ENCODE measurements at regions not wholly inside any gene's neighbourhood (a gene's known extent, or its start where the extent isn't known, plus 50 kb on each side); places are given as distances from the start of the nearest gene placed in this dataset.

DNA sequence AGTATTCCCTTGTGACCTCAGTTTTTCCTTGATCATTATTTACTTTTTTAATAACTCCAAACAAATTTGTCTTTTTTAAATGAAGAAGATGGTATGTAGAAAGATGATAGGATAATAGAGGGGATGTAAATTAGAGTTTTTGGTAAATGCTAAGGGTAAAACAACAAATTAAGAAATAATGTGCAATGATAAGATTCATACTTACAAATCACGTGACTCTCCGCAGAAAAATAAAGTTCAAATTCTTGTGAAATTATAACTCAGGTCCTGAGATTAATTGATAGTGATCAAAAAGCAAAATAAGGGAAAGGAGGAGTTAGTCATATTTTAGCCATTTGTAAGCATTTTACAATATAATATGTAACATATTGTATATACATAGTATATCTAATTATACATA is 304.1 kb upstream of the KCNH7 start:
- TF ChIP-seq, protein P1, sequence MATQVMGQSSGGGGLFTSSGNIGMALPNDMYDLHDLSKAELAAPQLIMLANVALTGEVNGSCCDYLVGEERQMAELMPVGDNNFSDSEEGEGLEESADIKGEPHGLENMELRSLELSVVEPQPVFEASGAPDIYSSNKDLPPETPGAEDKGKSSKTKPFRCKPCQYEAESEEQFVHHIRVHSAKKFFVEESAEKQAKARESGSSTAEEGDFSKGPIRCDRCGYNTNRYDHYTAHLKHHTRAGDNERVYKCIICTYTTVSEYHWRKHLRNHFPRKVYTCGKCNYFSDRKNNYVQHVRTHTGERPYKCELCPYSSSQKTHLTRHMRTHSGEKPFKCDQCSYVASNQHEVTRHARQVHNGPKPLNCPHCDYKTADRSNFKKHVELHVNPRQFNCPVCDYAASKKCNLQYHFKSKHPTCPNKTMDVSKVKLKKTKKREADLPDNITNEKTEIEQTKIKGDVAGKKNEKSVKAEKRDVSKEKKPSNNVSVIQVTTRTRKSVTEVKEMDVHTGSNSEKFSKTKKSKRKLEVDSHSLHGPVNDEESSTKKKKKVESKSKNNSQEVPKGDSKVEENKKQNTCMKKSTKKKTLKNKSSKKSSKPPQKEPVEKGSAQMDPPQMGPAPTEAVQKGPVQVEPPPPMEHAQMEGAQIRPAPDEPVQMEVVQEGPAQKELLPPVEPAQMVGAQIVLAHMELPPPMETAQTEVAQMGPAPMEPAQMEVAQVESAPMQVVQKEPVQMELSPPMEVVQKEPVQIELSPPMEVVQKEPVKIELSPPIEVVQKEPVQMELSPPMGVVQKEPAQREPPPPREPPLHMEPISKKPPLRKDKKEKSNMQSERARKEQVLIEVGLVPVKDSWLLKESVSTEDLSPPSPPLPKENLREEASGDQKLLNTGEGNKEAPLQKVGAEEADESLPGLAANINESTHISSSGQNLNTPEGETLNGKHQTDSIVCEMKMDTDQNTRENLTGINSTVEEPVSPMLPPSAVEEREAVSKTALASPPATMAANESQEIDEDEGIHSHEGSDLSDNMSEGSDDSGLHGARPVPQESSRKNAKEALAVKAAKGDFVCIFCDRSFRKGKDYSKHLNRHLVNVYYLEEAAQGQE (IDR thresholded peaks at IDR 0.05; ENCODE audit: borderline replicate concordance): no peak
- TF ChIP-seq, protein P1 (CRISPR knock-in tag; IDR thresholded peaks at IDR 0.05; ENCODE audit: low read depth): no peak
- TF ChIP-seq HCFC1 (IDR thresholded peaks at IDR 0.05; ENCODE audit: low read depth, low read length) (no peak), MAZ (CRISPR knock-in tag; conservative IDR thresholded peaks at IDR 0.05 in 1 of 2, IDR thresholded peaks at IDR 0.05 in 1 of 2) (no peak), POLR3A (IDR thresholded peaks at IDR 0.05; ENCODE audit: borderline replicate concordance, extremely low read depth, insufficient read depth, insufficient read length) (no peak), KLF10 (CRISPR knock-in tag; IDR thresholded peaks at IDR 0.05) (no peak), ZNF263 (CRISPR knock-in tag; IDR thresholded peaks at IDR 0.05; ENCODE audit: borderline replicate concordance) (no peak)
- TF ChIP-seq, protein P2, sequence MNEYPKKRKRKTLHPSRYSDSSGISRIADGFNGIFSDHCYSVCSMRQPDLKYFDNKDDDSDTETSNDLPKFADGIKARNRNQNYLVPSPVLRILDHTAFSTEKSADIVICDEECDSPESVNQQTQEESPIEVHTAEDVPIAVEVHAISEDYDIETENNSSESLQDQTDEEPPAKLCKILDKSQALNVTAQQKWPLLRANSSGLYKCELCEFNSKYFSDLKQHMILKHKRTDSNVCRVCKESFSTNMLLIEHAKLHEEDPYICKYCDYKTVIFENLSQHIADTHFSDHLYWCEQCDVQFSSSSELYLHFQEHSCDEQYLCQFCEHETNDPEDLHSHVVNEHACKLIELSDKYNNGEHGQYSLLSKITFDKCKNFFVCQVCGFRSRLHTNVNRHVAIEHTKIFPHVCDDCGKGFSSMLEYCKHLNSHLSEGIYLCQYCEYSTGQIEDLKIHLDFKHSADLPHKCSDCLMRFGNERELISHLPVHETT (CRISPR knock-in tag; conservative IDR thresholded peaks at IDR 0.05 in 1 of 2, IDR thresholded peaks at IDR 0.05 in 1 of 2): no peak
